HG02610 (cell line): ENCODE measurements at regions not wholly inside any gene's neighbourhood (a gene's known extent, or its start where the extent isn't known, plus 50 kb on each side); places are given as distances from the start of the nearest gene placed in this dataset.

ENCODE experiments used
- ATAC-seq: cut with Tn5 transposase; IDR thresholded peaks from one replicate; pipeline ENCODE4 v1.9.1; 2021; ENCODE audit warnings: mild to moderate bottlenecking, moderate library complexity; ENCODE audit not compliant: unreplicated experiment

DNA sequence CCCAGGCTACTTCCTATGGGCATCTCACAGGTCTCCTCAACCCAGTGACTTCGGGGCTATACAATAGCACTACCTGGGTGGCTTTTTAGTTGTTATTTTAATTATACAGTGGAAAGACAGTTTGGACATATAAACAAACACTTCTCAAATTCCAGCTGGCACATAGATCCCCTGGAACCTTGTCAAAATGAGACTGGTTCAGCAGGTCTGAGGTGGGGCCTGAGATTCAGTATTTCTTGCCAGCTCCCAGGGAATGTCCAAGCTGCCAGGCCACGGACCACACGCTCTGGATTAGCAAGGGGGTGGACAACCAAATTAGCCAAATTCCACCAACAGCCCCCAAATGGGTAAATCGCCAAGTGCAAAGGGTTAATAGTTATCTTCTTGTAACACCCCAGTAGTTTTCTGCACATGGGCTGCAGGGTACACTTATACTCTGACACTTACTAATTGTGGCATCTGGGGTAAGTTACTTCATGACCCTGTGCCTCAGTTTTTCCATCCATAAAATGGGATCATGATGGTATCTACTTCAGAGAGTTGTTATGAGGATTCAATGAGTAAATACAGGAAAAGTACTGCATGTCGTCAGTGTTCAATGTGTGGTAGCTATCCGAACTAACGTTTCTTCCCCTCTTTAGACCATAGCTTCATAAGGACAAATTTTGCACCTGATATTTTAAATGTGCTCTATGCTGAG, 789.4 kb upstream of the TBX3 start:
- no peak for ATAC-seq

DNA sequence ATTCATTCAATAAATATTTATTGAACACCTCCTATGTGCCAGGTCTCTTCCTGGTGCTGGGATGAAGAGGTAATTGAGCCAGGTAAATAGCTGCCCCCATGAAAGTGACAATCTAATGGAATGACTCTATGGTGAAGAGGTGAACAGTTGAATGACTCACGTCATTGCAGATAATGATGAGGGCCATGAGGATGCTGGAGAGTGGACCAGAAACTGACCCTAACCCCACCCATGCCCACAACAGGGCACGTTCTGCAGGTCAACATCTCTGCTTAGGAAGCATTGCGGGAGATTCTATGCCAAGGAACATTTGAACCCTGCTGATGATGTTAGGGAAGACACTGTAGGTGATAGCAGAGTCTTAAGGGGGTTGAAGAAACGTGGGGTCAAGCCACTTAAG, 788.9 kb upstream of the TBX3 start:
- no peak for ATAC-seq

DNA sequence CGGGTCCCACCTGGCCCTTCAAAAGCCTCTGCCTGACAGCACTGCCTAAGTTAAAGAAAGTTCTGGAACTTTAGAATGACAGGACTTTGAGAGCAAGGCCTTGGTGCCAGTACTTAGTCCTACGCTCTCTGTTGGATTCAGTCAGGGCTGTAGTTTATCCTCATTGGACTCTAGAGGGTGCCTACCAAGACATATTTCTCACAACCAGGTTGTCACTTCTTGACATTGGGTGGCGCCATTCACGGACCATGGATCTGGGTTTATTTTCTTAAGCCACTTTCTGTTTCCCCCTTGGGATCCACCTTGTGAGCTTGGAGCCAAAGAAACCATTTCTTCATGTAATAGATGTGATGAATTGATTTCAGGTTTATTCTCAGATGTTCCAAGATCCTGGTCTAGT, 787.0 kb upstream of the TBX3 start:
- no peak for ATAC-seq

DNA sequence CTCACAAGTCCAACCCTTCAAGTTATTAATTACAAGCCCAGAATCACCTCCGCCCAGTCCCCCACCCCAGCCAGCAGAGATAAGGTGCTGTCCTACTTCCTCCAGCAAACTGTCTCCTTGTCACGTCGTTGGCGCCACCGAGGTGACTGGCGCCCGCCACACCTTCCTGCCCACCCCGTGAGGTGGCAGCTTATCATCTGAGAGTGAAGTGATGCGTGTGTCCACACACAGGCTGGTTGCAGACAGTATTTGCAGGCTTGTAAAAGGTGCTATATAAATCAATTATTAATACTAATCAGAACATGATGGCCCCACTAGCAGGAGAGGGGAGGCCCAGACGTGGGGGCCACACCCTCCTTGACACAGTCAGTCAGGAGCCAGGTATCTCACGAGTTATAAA, 786.6 kb upstream of the TBX3 start:
- ATAC-seq: no peak

DNA sequence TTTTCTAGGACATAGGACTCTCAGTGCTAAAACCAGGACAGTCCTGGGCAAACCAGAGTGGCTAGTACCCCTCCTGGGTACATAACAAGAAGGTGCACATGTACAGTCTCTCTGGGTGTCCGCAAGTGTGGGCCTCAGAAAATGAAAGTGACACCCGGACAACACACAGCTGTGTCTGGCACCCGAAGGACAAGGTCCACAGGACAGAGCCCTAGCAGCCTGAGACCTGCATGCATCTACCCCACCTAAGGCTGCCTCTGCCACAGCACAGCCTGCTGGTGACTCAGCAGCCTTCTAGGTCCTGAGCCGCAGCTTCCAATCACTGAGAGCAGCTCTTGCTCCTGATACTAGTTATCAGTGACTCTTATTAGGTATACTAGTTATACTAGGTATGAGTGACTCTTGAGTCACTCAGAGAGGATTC, 784.1 kb upstream of the TBX3 start:
- no peak for ATAC-seq

DNA sequence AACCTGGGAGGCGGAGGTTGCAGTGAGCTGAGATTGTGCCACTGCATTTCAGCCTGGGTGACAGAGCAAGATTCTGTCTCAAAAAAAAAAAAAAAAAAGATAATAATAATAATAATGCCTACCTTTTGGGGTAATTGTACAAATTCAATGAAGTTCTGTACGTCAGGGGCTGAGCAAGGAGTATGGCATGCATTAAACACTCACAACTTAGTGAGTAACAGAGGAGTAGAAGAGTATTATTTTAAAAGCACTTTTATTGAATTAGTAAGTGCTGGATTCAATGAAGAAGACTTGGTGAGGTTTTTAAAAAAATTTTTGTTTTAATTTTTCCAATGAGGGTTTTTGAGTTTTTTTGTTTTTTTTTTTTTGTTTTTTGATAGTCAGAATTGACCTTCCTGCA, 783.6 kb upstream of the TBX3 start:
- no peak for ATAC-seq

DNA sequence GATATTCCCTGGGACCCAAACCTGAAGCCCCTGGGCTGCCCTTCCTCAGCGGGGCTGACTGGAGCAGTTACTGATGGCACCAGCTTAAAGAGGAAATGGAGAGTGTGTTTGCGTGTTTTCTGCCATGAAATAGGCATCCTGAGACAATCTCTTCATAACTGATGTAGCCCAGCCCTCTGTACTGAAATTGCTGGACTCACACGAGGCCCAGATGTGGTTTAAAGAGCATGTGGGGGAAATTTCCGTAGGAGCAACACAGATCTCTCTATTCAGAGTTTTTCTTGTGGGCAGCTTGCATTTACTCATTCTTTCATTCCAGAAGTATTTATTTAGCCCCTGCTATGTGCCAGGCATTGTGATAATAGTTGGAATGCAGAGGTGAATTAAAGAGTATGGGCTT, 782.1 kb upstream of the TBX3 start:
- ATAC-seq: no peak

DNA sequence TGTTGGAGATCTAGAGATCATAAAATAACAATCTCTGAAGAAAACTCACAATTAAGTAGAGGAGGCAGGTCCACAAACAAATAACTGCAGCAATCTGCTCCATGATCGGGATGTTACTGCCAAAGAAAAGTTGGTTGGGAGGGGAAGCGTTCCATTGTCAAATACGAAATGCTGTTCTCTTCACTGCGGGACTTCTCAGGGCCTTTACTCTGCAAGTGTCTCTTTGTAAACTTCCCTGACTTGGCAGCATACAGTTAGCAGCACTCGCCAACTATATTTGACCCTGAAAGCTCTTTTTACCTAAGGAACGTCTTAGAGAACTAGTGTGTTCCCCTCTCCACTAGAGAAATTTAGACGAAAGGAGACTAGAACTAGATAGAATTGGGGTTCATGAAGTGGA, 780.7 kb upstream of the TBX3 start:
- ATAC-seq: no peak

DNA sequence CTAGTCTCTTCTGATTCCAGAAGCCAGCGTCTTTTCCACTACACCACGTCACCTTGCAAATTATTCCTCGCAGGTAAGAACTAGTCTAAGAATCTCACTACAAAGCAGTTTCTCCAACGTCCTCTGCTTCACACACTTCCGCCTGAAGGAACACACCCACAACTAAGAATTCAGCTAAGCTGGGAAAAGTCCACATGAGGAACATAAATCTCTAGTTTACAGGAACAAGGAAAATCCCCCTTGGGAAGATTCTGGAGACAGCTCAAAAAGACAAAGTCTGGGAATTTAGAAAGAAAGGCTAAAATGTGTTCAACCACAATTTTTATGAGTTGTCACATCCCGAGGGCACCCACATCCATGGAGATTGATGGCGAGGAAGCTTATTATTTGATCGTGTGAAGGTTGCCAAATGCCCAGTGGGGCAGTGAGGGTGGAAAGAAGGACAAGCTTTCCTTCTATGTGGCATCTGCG, 780.2 kb upstream of the TBX3 start:
- ATAC-seq: no peak

DNA sequence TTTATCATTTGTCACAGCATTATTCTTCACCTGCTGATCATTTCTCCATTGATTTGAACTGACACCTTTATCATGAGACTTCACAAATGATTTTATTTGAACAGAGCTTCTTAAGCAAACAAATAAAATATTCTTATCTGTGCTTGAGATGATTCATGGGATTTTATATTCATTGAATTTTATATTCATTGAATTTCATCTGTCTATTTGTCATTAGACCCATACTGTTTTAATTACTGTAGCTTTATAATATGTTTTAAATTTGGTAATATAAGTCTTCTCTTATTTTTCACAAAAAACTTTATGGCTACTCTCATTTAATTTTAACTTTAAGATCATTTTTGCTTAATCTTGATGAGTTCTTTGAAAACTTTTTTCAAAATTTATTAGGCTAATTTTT, 777.4 kb upstream of the TBX3 start:
- no peak for ATAC-seq

DNA sequence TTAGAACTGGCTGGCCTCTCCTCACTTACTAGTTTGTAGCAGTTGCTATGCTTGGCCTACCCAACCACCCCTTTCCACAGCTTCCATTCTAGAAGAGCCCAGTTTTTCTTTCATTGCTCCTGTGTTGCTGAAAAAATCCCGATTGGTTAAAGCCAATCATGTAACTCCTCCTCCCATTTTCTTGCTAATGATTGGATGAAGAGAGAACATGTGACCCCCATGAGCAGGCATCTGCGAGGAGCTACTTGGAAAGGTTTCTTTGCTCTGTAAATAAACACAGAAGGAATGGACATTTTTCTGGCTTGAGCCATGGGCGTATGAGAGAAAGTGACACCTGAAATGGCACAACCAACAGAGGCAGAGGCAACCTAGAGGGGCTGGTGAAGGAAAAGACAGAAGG, 773.8 kb upstream of the TBX3 start:
- no peak for ATAC-seq

DNA sequence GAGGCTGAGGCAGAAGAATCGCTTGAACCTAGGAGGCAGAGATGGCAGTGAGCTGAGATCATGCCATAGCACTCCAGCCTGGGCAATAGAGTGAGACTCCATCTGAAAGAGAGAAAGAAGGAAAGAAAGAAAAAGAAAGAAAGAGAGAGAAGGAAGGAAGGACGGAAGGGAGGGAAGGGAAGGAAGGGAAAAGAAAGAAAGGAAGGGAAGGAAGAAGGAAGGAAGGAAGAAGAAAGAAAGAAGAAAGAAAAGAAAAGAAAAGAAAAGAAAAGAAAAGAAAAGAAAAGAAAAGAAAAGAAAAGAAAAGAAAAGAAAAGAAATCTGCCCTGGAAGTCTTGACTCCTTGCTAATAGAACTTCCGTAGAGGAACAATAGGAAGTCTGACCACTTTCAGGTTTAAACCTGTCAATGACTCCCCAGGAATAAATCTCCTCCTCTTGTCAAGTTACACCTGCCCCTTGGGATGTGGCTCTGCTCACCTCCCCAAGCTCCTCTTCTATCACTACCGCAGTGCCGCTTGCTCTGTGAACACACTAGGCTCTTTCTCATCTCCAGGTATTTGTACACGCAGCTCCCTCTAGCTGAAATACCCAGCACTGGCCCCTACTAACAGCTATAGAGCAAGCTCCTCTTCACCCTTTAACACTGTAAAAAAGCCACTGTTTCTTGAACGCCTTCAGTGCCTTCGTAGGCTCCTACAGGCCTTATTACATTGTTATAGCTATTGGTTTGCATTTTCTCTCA, 773.1 kb upstream of the TBX3 start:
- ATAC-seq: no peak

DNA sequence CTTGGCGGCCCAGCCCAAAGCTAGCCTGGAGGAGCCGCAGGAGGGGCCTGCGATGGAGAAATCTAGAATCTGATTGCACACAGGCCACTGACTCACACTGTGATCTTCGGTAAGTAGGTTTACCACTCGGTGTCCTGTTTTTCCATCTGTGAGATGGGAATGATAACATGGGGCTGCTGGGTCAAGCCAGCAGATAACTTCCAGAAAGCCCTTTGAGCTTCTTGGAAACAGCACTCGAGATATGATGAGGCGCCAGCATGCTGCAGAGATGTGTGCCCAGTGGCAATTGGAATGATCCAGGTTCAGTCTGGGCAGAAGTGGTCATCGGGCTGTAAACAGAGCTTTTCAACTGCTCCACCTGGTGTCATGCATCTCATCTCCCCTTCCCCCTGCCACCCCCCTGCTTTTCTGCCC, 771.3 kb upstream of the TBX3 start:
- ATAC-seq: no peak

DNA sequence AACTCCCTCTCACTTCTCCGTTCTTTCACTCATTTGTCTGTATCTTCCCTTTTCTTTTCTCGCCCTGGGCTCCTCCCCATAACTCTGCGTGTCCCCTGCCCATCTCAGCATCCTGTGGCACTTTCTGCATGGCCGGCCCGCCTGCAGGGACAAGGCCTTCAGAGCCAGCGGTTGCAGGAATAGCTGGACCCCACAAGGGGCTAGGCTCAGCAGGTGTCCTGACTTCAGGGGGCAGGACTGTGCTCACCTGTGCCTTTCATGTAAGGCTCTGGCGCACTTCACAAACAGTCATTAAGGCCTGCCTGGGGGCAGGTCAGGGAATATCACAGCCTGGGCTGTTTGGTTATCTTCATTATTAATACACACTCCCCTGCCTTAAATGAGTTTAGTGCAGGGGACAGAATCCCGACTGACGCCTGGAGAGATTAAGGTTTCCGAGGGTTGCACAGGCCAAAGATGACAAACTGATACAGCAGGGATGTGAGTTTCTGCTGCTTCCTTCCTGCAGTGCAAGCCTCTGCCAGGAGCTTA, 768.8 kb upstream of the TBX3 start:
- no peak for ATAC-seq

DNA sequence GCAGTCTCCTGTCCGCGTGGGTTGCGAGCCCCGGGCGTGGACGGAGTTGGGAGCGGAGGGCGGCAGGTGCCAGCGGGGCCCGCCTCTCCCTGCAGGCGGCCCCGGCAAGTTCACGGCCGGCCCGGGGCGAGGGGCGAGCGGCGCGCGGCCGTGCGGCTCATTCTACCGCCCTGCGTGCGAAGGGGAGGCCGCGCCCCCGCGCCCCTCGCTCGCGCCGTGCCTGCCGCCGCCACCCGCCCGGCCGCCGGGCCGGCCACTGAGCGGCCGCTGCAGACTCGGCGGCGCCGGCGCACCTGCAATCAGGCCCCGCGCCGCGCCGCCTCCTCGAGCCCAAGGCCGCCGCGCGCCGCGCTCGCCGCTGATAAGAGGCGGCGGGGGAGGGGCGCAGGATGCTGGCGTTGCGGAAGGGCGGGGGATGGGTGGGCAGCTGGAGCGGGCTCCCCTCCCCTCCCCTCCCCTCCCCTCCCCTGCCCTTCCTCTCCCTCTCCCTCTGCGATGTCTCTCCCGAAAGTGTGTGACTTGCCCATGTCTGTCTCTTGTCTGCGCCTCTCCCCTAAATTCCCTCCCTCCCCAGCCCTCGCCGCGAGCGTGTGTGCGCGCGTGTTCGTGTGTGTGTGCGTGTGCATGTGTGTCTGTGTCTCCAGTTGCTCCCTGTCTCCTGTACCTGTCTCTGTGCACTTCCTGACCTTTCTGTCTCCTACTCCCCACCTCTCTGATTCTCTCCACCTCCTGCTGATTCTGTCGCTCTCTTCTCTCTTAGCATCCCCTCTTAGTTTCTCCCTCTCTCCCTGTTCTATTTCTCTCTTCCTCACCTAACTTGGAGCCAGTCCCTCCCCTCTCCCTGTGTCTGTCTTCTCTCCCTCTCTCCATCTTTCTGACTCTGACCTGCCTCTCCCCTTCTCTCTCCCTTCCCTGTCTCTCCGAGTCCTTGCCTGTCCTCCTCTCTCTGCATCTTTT, 768.1 kb upstream of the TBX3 start:
- ATAC-seq: no peak

DNA sequence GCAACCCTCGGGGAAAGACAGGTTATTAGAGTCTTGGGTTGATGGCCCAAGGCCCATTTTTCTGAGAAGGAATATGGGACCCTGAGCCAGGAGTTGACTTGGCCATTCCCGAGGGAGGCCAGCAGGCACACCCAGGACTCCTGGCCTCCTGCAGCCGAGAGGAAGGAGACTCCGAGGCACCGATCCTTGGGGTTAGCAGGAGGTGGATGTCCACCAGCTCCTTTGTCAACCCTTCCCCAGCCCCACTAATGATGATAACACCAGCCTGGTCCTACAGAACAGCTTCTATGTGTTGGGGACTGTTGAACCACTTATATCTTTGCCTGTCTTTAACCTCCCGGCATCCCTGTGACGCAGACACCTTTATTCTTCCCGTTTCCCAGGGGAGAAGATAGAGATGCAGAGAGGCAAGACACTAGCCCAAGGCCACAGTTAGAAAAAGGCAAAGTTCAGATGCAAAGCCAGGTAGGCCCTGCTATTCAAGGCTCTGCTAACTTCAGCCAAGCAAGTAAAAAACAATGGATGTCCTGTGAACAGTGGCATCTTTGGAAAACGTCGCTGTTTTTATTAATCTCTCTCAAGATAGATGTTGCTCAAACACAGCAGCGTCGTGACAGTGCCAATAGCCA, 767.3 kb upstream of the TBX3 start:
- ATAC-seq: no peak

DNA sequence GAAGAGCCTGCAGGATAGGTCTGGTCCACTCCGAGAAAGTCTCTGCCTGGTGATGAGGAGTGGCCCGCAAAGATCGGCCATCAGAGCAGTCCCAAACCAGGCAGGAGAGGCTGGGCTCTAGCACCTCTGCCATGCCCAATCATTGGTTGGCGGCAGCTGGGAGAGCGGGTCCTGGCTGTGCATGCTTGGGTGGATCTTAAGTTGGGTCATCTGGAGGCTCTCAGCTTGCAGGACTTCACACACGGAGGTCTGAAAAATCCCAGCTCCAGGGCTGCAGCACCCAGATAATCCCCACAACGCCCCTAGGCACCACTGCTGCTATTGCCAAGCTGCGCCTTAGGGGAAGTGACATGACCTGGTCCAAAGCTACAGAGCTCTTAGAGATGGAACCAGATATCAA, 766.7 kb upstream of the TBX3 start:
- ATAC-seq: no peak

DNA sequence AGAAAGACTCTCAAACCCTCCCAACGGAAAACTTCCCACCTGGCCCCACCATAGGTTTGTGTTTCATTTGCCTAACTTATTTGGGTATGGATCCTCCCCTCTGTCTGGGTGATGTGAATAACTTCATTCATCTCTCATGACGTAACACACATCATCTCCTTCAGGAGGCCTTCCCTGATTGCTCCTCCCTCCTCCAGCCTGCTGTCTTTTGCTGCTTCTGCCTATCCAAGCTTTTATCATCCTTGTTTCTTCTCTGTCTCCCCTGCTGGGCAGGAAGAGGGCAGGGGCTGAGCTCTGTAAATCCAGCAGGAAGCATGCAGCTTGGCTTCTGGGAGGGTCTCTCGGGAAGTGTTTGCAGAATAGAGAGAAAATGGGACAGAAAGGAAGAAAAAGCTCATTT, 766.0 kb upstream of the TBX3 start:
- ATAC-seq: no peak

DNA sequence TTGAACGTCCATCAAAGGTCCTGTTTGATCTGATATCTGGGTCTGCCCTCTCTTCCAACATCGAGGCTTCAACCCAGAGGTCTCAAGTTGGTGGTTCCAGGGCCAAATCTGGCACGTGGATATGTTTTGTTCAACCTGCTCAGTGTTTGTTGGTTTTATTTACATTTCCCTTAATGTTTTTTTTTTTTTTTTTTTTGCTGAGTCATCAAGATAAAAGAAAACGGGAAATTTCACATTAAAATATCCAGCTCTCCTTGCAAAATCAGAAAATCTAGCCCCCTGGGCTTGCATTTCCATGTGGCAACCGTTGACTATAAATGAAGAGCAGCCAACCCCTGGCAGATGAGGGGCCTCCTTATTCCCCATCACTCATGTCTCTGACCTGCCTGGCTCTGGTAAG, 765.6 kb upstream of the TBX3 start:
- ATAC-seq: no peak

DNA sequence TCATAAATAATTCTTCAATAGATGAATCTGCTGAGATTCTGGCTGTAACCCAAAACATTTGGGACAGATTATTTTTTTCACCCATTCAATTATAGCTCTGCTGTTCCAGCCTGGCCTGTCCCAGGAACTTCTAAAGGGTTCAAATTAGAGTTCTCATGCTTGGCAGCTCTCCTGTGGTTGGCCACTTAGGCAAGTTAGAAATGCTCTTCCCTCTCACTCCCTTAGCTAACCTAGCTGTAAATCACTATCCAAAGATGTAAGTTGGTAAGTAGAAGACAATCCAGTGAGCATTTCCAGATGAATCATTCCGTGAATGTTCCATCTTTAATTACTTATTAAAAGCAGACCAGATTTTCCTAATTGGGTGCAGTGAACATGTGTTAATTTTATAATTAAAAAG, 760.4 kb upstream of the TBX3 start:
- no peak for ATAC-seq
